ENCODE measurements at regions not wholly inside any gene's neighbourhood (a gene's known extent, or its start where the extent isn't known, plus 50 kb on each side); places are given as distances from the start of the nearest gene placed in this dataset.

DNA sequence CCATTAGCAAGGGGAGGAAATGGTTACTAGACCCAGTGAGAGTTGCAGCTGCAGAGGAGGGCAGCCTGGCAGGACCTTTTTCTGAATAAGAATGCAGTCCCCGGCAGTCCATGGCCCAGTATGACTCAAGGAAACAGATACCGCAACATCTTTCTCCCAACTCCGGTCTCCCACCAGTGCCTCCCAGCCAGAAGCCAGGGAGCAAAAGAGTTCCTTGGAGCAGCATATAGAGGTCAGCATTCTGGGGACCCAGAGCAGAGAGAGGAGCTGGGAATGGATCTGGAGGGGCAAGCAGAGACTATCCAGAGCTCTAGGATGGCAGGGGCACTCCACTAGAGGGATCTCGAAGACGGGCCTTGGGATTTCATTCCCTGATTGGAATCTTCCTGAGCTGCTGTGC is 339.2 kb upstream of the AADAT start:
- DNase-seq (ENCODE audit: low spot score), result no peak
- Mint-ChIP-seq H3K9me3 (peaks cover 6% of the 10 kb centered on the region), H3K27me3 (ENCODE audit: insufficient read depth) (no peaks in the 10 kb centered on the region), H3K4me3 (no peak overlapping the region), H3K36me3 (ENCODE audit: low read depth) (no peaks in the 10 kb centered on the region), H3K4me1 (ENCODE audit: low read depth) (no peaks in the 10 kb centered on the region), H3K27ac (no peak overlapping the region)
- intact Hi-C loops (cut with micrococcal nuclease), result no loop called here

DNA sequence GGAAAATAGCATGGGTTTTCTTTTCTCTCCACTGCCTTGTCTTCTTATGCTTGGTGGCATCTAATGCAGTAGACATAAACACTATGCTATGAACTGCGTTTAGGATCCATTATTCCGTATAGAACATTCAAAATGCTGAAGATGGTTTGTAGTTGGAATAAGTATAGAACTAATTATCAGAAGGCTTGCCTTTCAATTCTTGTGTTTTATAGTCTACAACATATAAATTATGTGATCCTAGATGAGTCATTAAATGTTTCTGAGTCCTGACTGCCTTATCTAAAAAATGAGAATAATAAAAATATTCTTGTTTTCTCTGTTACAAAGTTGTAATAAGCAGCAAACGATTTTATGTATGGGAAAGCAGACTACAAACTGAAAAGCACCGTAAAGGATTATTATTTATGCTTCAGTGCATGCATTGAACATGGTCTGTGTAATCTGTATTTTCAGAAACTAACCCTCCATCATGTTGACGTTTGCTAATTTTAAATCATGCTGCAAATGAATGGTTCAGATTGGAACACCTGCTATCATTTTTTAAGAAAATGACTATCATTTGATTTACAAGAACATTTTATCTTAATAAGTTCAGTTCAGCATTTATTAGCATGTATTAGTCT is 335.9 kb upstream of the AADAT start:
- no peaks in the 10 kb centered on the region for H3K4me1 Mint-ChIP-seq (ENCODE audit: low read depth)
- no peak overlapping the region for H3K4me3 Mint-ChIP-seq
- no peaks in the 10 kb centered on the region for H3K36me3 Mint-ChIP-seq (ENCODE audit: low read depth)
- intact Hi-C loops (cut with micrococcal nuclease), result no loop called here
- no peaks in the 10 kb centered on the region for H3K27me3 Mint-ChIP-seq (ENCODE audit: insufficient read depth)
- DNase-seq (ENCODE audit: low spot score), result no peak
- H3K27ac Mint-ChIP-seq, result no peak overlapping the region
- H3K9me3 Mint-ChIP-seq, result peaks cover under 1% of the 10 kb centered on the region

DNA sequence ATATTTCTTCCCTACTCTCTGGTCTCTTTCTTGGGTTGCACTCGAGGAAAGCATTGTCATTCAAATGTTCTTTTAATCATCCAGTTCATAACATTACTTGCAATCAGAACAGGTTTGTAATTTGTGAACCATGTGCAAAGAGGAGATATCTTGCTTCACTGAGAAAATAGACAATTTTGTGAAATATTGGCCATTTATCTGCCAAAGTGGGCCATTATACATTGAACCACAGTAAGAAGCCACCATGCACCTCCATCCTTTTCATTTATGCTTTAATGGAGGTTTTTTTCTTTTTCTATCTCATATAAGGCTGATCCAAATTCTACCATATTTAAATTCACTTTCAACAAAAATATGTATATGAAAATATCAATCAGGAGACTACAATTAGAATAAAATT is 335.3 kb upstream of the AADAT start:
- DNase-seq (ENCODE audit: low spot score), result no peak
- no peaks in the 10 kb centered on the region for H3K4me1 Mint-ChIP-seq (ENCODE audit: low read depth)
- H3K9me3 Mint-ChIP-seq, result no peaks in the 10 kb centered on the region
- no peaks in the 10 kb centered on the region for H3K27me3 Mint-ChIP-seq (ENCODE audit: insufficient read depth)
- intact Hi-C loops (cut with micrococcal nuclease), result no loop called here
- H3K36me3 Mint-ChIP-seq (ENCODE audit: low read depth), result no peaks in the 10 kb centered on the region
- no peak overlapping the region for H3K27ac Mint-ChIP-seq
- H3K4me3 Mint-ChIP-seq, result no peak overlapping the region

DNA sequence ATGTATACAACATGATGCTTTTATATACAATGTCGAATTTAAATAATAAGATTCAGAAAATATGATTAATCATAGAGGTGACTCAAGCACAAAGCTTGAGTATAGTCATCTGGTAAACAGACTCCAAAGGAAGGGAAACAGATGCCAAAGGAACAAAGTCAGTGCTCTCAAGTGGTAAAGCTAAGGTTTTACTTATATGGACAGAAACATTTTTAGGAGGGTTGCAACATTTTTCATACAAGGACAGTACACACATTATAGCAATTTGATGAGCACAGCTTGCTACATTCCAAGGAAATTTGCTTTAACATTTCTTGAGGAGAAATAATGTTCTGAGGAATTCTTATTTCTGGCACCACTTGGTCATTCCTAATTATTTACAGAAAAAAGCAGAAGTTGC is 333.4 kb upstream of the AADAT start:
- intact Hi-C loops (cut with micrococcal nuclease), result no loop called here
- H3K4me1 Mint-ChIP-seq (ENCODE audit: low read depth), result no peaks in the 10 kb centered on the region
- no peaks in the 10 kb centered on the region for H3K9me3 Mint-ChIP-seq
- no peak overlapping the region for H3K27ac Mint-ChIP-seq
- DNase-seq (ENCODE audit: low spot score), result no peak
- no peaks in the 10 kb centered on the region for H3K36me3 Mint-ChIP-seq (ENCODE audit: low read depth)
- H3K27me3 Mint-ChIP-seq (ENCODE audit: insufficient read depth), result no peaks in the 10 kb centered on the region
- H3K4me3 Mint-ChIP-seq, result no peak overlapping the region

DNA sequence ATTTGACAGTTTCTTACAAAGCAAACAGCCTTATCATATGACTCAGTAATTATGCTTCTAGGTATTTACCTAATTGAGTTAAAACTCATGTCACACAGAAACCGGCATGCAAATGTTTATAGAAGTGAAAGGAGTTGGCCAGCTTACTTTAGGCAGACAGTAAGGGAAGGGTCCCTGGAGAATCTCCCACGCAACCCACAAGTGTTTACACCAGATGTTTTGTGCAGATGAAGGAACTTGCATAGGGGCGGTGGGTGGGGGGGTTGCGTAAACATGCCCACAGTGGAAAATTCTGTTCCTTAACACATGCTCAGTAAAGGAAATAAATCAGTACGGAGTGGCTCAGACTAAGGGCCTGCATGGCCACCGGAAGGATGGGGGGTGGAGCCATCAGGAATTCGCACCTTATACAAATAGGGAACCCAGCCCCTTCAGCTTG is 330.5 kb upstream of the AADAT start:
- Mint-ChIP-seq H3K4me3 (no peak overlapping the region), H3K36me3 (ENCODE audit: low read depth) (no peaks in the 10 kb centered on the region), H3K4me1 (ENCODE audit: low read depth) (no peaks in the 10 kb centered on the region), H3K27ac (no peak overlapping the region), H3K27me3 (ENCODE audit: insufficient read depth) (no peaks in the 10 kb centered on the region), H3K9me3 (no peaks in the 10 kb centered on the region)
- intact Hi-C loops (cut with micrococcal nuclease), result no loop called here
- no peak for DNase-seq (ENCODE audit: low spot score)

DNA sequence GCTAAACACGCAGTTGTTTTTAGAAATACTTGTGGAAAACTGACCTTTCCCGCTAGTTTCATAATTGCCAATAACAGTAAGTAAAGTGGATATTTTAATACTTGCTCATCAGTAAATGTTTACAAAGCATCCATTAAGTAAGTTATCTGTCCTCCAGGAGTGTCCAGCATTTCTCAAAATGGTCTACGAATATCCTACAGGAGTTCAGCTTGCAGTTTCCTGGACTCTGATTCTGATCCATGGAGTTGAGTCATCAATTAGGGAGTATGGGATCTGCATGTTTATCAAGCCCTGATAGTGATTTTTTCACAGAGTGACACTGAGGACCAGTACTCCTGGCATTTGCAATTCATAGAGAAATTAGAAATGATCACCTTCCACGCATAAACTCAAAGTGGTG is 325.2 kb upstream of the AADAT start:
- DNase-seq (ENCODE audit: low spot score), result no peak
- intact Hi-C loops (cut with micrococcal nuclease), result no loop called here
- H3K4me3 Mint-ChIP-seq, result no peak overlapping the region
- no peaks in the 10 kb centered on the region for H3K4me1 Mint-ChIP-seq (ENCODE audit: low read depth)
- H3K36me3 Mint-ChIP-seq (ENCODE audit: low read depth), result no peaks in the 10 kb centered on the region
- no peaks in the 10 kb centered on the region for H3K27me3 Mint-ChIP-seq (ENCODE audit: insufficient read depth)
- peaks cover 5% of the 10 kb centered on the region for H3K9me3 Mint-ChIP-seq
- H3K27ac Mint-ChIP-seq, result no peak overlapping the region

DNA sequence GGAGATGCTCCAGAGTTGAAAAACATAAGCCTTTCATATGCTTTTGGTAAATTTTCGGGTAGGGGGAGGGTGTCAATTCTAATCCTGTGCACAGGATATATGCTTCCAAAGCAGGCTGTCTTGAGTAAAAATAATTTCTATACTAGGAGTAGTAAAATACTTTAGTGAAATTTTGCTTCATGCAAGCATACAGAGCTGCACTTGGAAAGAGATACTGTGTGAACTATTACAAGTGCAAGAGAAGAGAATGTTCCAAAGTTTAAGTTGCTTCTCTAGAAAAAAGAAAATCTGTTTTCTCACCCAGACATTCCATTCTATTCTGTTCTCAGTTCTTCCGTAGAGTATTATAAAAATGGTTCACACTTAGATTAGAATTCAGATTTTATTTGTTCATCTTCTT is 324.6 kb upstream of the AADAT start:
- DNase-seq (ENCODE audit: low spot score), result no peak
- no peaks in the 10 kb centered on the region for H3K36me3 Mint-ChIP-seq (ENCODE audit: low read depth)
- intact Hi-C loops (cut with micrococcal nuclease), result no loop called here
- no peaks in the 10 kb centered on the region for H3K4me1 Mint-ChIP-seq (ENCODE audit: low read depth)
- no peak overlapping the region for H3K4me3 Mint-ChIP-seq
- no peak overlapping the region for H3K27ac Mint-ChIP-seq
- peaks cover 5% of the 10 kb centered on the region for H3K9me3 Mint-ChIP-seq
- H3K27me3 Mint-ChIP-seq (ENCODE audit: insufficient read depth), result no peaks in the 10 kb centered on the region

DNA sequence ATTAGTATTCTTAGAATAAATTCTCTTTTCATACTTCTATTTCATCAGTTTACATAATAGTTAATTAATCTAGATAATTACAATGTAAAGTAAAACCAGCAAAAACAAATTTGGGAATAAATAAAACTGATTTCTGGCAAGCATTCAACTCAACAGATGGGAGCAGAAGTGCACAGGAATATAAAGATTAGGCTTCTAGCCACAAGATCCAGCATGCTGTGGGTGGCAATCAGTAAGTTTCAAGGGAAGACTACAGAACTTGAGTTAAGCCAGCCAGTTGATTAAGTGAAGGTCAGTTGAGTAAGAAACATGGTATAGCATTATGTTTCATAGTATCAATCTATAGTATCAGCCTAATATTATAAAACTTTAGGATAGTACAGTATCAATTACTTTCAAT is 324.2 kb upstream of the AADAT start:
- intact Hi-C loops (cut with micrococcal nuclease), result no loop called here
- Mint-ChIP-seq H3K27ac (no peak overlapping the region), H3K9me3 (peaks cover 8% of the 10 kb centered on the region), H3K27me3 (ENCODE audit: insufficient read depth) (no peaks in the 10 kb centered on the region), H3K4me3 (no peak overlapping the region), H3K36me3 (ENCODE audit: low read depth) (no peaks in the 10 kb centered on the region), H3K4me1 (ENCODE audit: low read depth) (no peaks in the 10 kb centered on the region)
- no peak for DNase-seq (ENCODE audit: low spot score)

DNA sequence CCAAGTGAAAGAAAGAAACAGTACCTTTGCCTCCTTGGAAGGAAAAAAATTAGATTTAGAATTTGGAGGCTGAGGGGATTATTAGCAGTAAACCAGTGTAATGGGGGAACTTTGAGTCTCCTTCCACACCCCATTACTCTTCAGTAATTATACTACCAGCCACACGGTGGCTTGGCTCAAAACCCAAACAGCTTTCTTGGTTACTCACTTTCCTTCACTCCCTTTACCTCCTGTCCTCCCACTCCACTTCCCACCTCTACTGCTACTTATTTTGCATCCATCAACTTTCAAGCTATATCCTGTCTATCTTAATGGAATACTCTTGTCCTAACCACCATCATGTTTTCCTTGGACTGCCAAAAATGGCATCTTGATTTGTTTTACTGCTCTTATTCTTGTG is 310.6 kb upstream of the AADAT start:
- intact Hi-C loops (cut with micrococcal nuclease), result no loop called here
- Mint-ChIP-seq H3K36me3 (ENCODE audit: low read depth) (no peaks in the 10 kb centered on the region), H3K4me1 (ENCODE audit: low read depth) (no peaks in the 10 kb centered on the region), H3K27me3 (ENCODE audit: insufficient read depth) (no peaks in the 10 kb centered on the region), H3K27ac (no peak overlapping the region), H3K9me3 (no peaks in the 10 kb centered on the region), H3K4me3 (no peak overlapping the region)
- no peak for DNase-seq (ENCODE audit: low spot score)

DNA sequence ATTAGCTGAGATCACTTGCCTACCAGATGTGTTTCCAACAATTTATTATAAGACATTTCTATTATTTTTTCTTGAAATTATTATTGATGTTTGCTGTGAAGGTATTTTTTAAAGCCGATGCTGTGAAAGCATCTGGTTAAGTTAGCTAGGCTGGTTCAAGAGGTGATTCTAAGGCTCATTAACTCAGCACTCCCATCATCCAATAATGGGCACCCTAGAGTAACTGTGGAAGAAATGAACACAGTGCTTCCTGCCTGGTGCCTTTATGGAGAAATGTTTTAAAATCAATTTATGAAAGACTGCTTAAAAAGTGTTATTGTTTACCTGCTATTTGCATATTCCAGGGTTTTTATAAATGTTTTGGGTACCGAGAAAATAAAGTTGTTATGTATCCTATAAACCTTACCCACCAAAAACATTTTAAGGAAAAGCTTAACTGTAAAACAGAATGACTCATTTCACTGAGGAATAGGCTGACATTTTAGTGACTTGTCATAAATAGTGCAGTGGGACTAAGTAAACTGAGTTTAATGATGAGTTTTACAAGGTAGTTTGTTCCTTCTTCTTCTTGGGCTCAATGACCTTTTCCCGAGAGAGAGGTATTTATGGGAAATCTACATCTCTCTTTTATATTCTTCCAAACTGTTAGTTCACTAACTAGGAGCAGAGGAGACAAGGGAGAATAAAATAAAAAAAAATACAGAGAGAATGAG is 310.0 kb upstream of the AADAT start:
- H3K36me3 Mint-ChIP-seq (ENCODE audit: low read depth), result no peaks in the 10 kb centered on the region
- no peak for DNase-seq (ENCODE audit: low spot score)
- H3K9me3 Mint-ChIP-seq, result no peaks in the 10 kb centered on the region
- no peak overlapping the region for H3K27ac Mint-ChIP-seq
- no peak overlapping the region for H3K4me3 Mint-ChIP-seq
- H3K27me3 Mint-ChIP-seq (ENCODE audit: insufficient read depth), result no peaks in the 10 kb centered on the region
- intact Hi-C loops (cut with micrococcal nuclease), result no loop called here
- no peaks in the 10 kb centered on the region for H3K4me1 Mint-ChIP-seq (ENCODE audit: low read depth)

DNA sequence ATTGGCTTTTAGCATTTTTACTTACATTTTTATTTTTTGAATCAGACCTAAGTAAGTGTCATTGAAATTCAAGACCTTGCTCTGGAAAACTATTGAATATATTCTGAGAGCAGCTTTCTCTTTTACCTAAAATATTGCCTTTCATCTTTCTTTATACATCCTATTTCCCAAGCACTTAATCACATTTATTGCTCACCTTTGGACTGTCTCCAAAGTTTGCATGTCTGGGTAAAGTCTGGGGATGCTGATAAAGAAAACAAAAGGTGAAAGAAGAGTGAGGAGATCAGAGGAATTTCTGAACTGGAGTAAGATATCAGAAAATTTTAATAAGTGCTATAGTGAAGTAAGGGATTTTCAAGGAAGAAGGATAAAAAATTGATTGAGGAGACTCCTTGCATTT is 308.5 kb upstream of the AADAT start:
- DNase-seq (ENCODE audit: low spot score), result no peak
- Mint-ChIP-seq H3K9me3 (no peaks in the 10 kb centered on the region), H3K36me3 (ENCODE audit: low read depth) (no peaks in the 10 kb centered on the region), H3K4me3 (no peak overlapping the region), H3K4me1 (ENCODE audit: low read depth) (no peaks in the 10 kb centered on the region), H3K27me3 (ENCODE audit: insufficient read depth) (no peaks in the 10 kb centered on the region), H3K27ac (no peak overlapping the region)
- intact Hi-C loops (cut with micrococcal nuclease), result no loop called here

DNA sequence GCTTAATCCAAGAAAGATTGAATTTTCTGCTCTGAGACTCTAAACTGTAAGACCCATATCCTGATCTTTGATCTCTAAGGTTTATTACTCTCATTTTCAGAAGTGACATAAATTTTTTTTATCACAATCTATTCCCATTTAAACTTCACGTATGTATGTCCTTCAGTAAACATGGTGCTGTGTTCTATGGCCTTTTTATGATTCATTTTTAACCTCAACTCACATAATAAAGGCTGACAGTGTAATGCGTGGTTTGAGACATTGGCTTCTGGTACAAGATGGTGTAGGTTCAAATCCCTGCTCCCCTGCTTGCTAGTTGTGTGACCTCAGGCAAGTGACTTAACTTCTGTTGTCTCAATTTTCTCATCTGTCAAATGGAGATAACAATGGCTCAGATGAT is 306.0 kb upstream of the AADAT start:
- Mint-ChIP-seq H3K27ac (no peak overlapping the region), H3K4me3 (no peak overlapping the region), H3K9me3 (no peaks in the 10 kb centered on the region), H3K27me3 (ENCODE audit: insufficient read depth) (no peaks in the 10 kb centered on the region), H3K36me3 (ENCODE audit: low read depth) (no peaks in the 10 kb centered on the region), H3K4me1 (ENCODE audit: low read depth) (no peaks in the 10 kb centered on the region)
- no peak for DNase-seq (ENCODE audit: low spot score)
- intact Hi-C loops (cut with micrococcal nuclease), result no loop called here

DNA sequence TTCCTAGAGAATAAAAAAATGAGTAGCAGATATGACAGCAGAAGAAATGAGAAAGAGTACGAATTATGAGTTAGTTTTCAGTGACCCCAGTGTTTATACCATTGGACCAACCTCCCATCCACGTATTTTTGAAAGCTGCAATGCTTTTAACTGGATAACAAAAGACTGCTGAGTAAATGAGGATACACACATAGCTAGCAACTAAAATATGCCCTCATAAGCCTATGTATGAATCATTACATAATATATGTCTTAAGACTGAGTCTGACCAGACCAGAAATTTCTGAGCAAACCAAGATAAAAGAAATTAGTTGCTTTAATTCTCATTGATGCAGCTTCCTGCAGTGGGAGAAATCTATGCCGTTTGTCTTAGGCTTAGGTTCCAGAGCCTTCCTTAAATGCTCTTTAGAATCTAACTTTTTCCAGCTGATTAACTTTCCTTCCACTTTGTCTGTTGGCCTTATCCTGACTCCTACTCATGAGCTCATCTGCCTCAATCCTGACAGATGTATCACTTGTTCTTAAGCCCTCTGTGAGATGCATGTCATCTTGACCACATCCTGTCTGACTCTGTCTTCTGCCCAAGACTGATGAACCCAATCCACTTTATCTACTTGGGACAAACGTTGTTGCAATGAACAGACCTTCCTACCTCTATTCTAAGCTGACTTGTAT is 301.4 kb upstream of the AADAT start:
- intact Hi-C loops (cut with micrococcal nuclease), result no loop called here
- Mint-ChIP-seq H3K9me3 (no peaks in the 10 kb centered on the region), H3K36me3 (ENCODE audit: low read depth) (no peaks in the 10 kb centered on the region), H3K4me3 (no peak overlapping the region), H3K27me3 (ENCODE audit: insufficient read depth) (no peaks in the 10 kb centered on the region), H3K4me1 (ENCODE audit: low read depth) (no peaks in the 10 kb centered on the region), H3K27ac (no peak overlapping the region)
- DNase-seq (ENCODE audit: low spot score), result no peak

Data from activated T-helper 1 cell treated with anti-CD3 and anti-CD28 coated beads, Interleukin-12 subunit alpha, Interleukin-12 subunit beta, Interleukin-2, Interleukin-4 antibody, amounts not matched to agents 30 ng/mL and 10 ng/mL and 1 ng/mL, durations not matched to agents 14 hours and 24 hours and 36 hours (primary cell).